ENCODE measurements at regions not wholly inside any gene's neighbourhood (a gene's known extent, or its start where the extent isn't known, plus 50 kb on each side); places are given as distances from the start of the nearest gene placed in this dataset.

- Histone ChIP-seq H4K20me1 (ENCODE audit: insufficient read depth) (no peaks in the 10 kb centered on the region), H2AFZ (ENCODE audit: low read depth) (peak overlapping the region; percentile 25; the same call in 1 of the 2 replicates), H3K79me2 (ENCODE audit: insufficient read depth) (no peaks in the 10 kb centered on the region), H3F3A (replicated peaks; ENCODE audit: insufficient read depth) (peaks cover 3% of the 10 kb centered on the region), H3K36me3 (replicated peaks in 1 of 2; ENCODE audit: control insufficient read depth in 1 of 2, insufficient read depth in 2 of 2, low read length in 1 of 2) (no peaks in the 10 kb centered on the region), H3K9me3 (0 out of 2 replicates have a peak, but pooled peaks cover 6% of the 10 kb centered on the region), H3K4me2 (peak overlapping the region; percentile 24; the same call in 1 of the 2 replicates), H3K27me3 (ENCODE audit: insufficient read depth) (no peaks in the 10 kb centered on the region), H3K4me1 (ENCODE audit: control insufficient read depth in 1 of 2, insufficient read depth in 2 of 2, low read depth in 1 of 2, low read length in 1 of 2) (peaks cover 0 to 3% of the 10 kb centered on the region in 2 experiments; a peak in 2 of 4 replicates), H3K27ac (ENCODE audit: low read depth in 2 of 2, low read length in 1 of 2) (peak overlapping the region in 1 of 2 experiments; percentile 60; a peak in 2 of 4 replicates), H3K9me2 (no peaks in the 10 kb centered on the region), H3K4me3 (ENCODE audit: low read depth in 2 of 2, low read length in 1 of 2) (no peak overlapping the region), H3K9ac (no peak overlapping the region)
- POLR2A ChIA-PET, result no interaction called here
- no peak for DNase-seq
- CTCF ChIA-PET, result interaction anchor here (1.3 to 8.4 kb wide), 5 partner anchors 12 to 222 kb away, joined by 4 to 73 read pairs (median 26); no protein-coding TSS in a partner anchor
- 14% methylated on average over 3 of the region's 3 CpGs for WGBS (ENCODE audit: low lambda C conversion rate)
- TF ChIP-seq SIN3A (IDR thresholded peaks at IDR 0.05; ENCODE audit: borderline replicate concordance, low read depth, low read length) (no peak), TCF12 (IDR thresholded peaks at IDR 0.05) (peak; percentile 93), JUND (IDR thresholded peaks at IDR 0.05) (no peak), NFIC (IDR thresholded peaks at IDR 0.05; ENCODE audit: borderline replicate concordance) (peak; percentile 6; the same call in 1 of the 2 replicates), PBX3 (IDR thresholded peaks at IDR 0.05) (0 out of 2 replicates have a peak, but pooled peaks have one; percentile 10), FOSL2 (IDR thresholded peaks at IDR 0.05; ENCODE audit: borderline replicate concordance, low read depth) (0 out of 2 replicates have a peak, but pooled peaks have one; percentile 43)
These were observed 204.5 kb downstream of the RGS3 start for GRCh38 chr9:113668061-113668460.

GRCh38 chr9:113669522-113670115 lies 206.1 kb downstream of the RGS3 start:
- no peak overlapping the region for H2AFZ ChIP-seq (ENCODE audit: low read depth)
- no peak for DNase-seq
- H3K4me2 ChIP-seq, result no peak overlapping the region

GRCh38 chr9:113673726-113674125 lies 202.4 kb upstream of the ZNF618 start:
- Histone ChIP-seq H3K79me2 (ENCODE audit: insufficient read depth) (no peaks in the 10 kb centered on the region), H3K27ac (ENCODE audit: low read depth in 2 of 2, low read length in 1 of 2) (peak overlapping the region in 1 of 2 experiments; percentile 98; a peak in 2 of 4 replicates), H3K36me3 (replicated peaks in 1 of 2; ENCODE audit: control insufficient read depth in 1 of 2, insufficient read depth in 2 of 2, low read length in 1 of 2) (no peaks in the 10 kb centered on the region), H3K4me1 (ENCODE audit: control insufficient read depth in 1 of 2, insufficient read depth in 2 of 2, low read depth in 1 of 2, low read length in 1 of 2) (peaks cover 0 to 34% of the 10 kb centered on the region in 2 experiments; a peak in 3 of 4 replicates), H3K9me3 (0 out of 2 replicates have a peak, but pooled peaks cover 6% of the 10 kb centered on the region), H3K9me2 (no peaks in the 10 kb centered on the region), H4K20me1 (ENCODE audit: insufficient read depth) (no peaks in the 10 kb centered on the region), H3K4me3 (ENCODE audit: low read depth in 2 of 2, low read length in 1 of 2) (no peak overlapping the region), H2AFZ (ENCODE audit: low read depth) (peak overlapping the region; percentile 52; the same call in 1 of the 2 replicates), H3K4me2 (peak overlapping the region; percentile 63), H3K27me3 (ENCODE audit: insufficient read depth) (no peaks in the 10 kb centered on the region), H3F3A (replicated peaks; ENCODE audit: insufficient read depth) (peaks cover 33% of the 10 kb centered on the region), H3K9ac (peak overlapping the region; percentile 56; the same call in 1 of the 2 replicates)
- no peak for DNase-seq
- ChIA-PET CTCF (interaction anchor here (1.2 to 4.4 kb wide), 5 partner anchors 9 to 228 kb away, joined by 3 to 17 read pairs (median 7); no protein-coding TSS in a partner anchor), POLR2A (no interaction called here)
- 78% methylated on average over 7 of the region's 7 CpGs for WGBS (ENCODE audit: low lambda C conversion rate)
- TF ChIP-seq TAF1 (IDR thresholded peaks at IDR 0.05; ENCODE audit: borderline replicate concordance, low read depth, low read length) (no peak), JUND (IDR thresholded peaks at IDR 0.05) (peak; percentile 44; the same call in 1 of the 2 replicates), FOSL2 (IDR thresholded peaks at IDR 0.05; ENCODE audit: borderline replicate concordance, low read depth) (peak; percentile 70; the same call in 1 of the 2 replicates)

More at GRCh38 chr9:113669522-113670115, 206.1 kb downstream of the RGS3 start:
- no peaks in the 10 kb centered on the region for H3K79me2 ChIP-seq (ENCODE audit: insufficient read depth)
- TF ChIP-seq NRF1 (IDR thresholded peaks at IDR 0.05; ENCODE audit: low read depth, low read length), result no peak
- no peak for TF ChIP-seq MAX (IDR thresholded peaks at IDR 0.05; ENCODE audit: low read depth)
- TF ChIP-seq TCF12 (IDR thresholded peaks at IDR 0.05), result peak; percentile 81
- TF ChIP-seq POLR2AphosphoS5 (IDR thresholded peaks at IDR 0.05; ENCODE audit: low read depth, low read length), result no peak
- no peaks in the 10 kb centered on the region for H3K27me3 ChIP-seq (ENCODE audit: insufficient read depth)
- H3K9ac ChIP-seq, result no peak overlapping the region
- H3K9me3 ChIP-seq, result 0 out of 2 replicates have a peak, but pooled peaks cover 6% of the 10 kb centered on the region
- WGBS (ENCODE audit: low lambda C conversion rate), result 57% methylated on average over 4 of the region's 4 CpGs
- H3K4me1 ChIP-seq (ENCODE audit: control insufficient read depth in 1 of 2, insufficient read depth in 2 of 2, low read depth in 1 of 2, low read length in 1 of 2), result peaks cover 3 to 13% of the 10 kb centered on the region in 2 experiments
- no peaks in the 10 kb centered on the region for H4K20me1 ChIP-seq (ENCODE audit: insufficient read depth)
- no peak overlapping the region for H3K4me3 ChIP-seq (ENCODE audit: low read depth in 2 of 2, low read length in 1 of 2)
- H3K9me2 ChIP-seq, result no peaks in the 10 kb centered on the region
- no peaks in the 10 kb centered on the region for H3K36me3 ChIP-seq (replicated peaks in 1 of 2; ENCODE audit: control insufficient read depth in 1 of 2, insufficient read depth in 2 of 2, low read length in 1 of 2)
- POLR2A ChIA-PET, result no interaction called here
- H3F3A ChIP-seq (replicated peaks; ENCODE audit: insufficient read depth), result peaks cover 17% of the 10 kb centered on the region
- H3K27ac ChIP-seq (ENCODE audit: low read depth in 2 of 2, low read length in 1 of 2), result no peak overlapping the region
- CTCF ChIA-PET, result interaction anchor here (1.0 to 8.4 kb wide), 4 partner anchors 9 to 78 kb away, joined by 4 to 73 read pairs (median 10); no protein-coding TSS in a partner anchor
